A673 (cell line): ENCODE measurements at regions not wholly inside any gene's neighbourhood (a gene's known extent, or its start where the extent isn't known, plus 50 kb on each side); places are given as distances from the start of the nearest gene placed in this dataset.

ENCODE experiments used
- CTCF ChIP-seq: fragments of 300-800, 200-600 bp; sonication (generic); conservative IDR thresholded peaks from 2 replicates; pipeline ENCODE4 v1.5.1; 2017; ENCODE audit warnings: low read depth, mild to moderate bottlenecking, antibody characterized with exemption, low read length, moderate library complexity, mixed read lengths
- EZH2 ChIP-seq: fragments of 200-600 bp; sonication (generic); IDR thresholded peaks from 2 replicates; pipeline ENCODE4 v1.6.1; 2017; ENCODE audit warnings: borderline replicate concordance, low read depth, mild to moderate bottlenecking, mixed read lengths, antibody characterized with exemption, low read length; ENCODE audit not compliant: poor library complexity, severe bottlenecking

- TF ChIP-seq CTCF (no peak), EZH2 (no peak)
These were observed 457.4 kb upstream of the TEX13C start for GRCh38 chrX:124862301-124862700.
